ENCODE measurements at regions not wholly inside any gene's neighbourhood (a gene's known extent, or its start where the extent isn't known, plus 50 kb on each side); places are given as distances from the start of the nearest gene placed in this dataset.
A peak's percentile ranks its signal among the peaks of the same experiment; 100 is the strongest.

GRCh38 chr16:85256190-85256739 is 144.0 kb upstream of the CIBAR2 start:
- no peak for DNase-seq (ENCODE audit: low spot score)

GRCh38 chr16:85257483-85257882 is 145.2 kb upstream of the CIBAR2 start:
- DNase-seq (ENCODE audit: low spot score), result no peak

GRCh38 chr16:85258166-85258565 is 145.9 kb upstream of the CIBAR2 start:
- no peak for DNase-seq (ENCODE audit: low spot score)

GRCh38 chr16:85258629-85259028 is 146.4 kb upstream of the CIBAR2 start:
- DNase-seq (ENCODE audit: low spot score), result no peak

- no peak for DNase-seq (ENCODE audit: low spot score)
These were observed 147.0 kb upstream of the CIBAR2 start for GRCh38 chr16:85259115-85259831.

- DNase-seq (ENCODE audit: low spot score), result no peak
These were observed 147.5 kb upstream of the CIBAR2 start for GRCh38 chr16:85259832-85260167.

- no peak for DNase-seq (ENCODE audit: low spot score)
These were observed 148.9 kb upstream of the CIBAR2 start for GRCh38 chr16:85261204-85261603.

- no peak for DNase-seq (ENCODE audit: low spot score)
These were observed 149.6 kb upstream of the CIBAR2 start for GRCh38 chr16:85261657-85262557.

- no peak for DNase-seq (ENCODE audit: low spot score)
These were observed 150.4 kb upstream of the CIBAR2 start for GRCh38 chr16:85262558-85263238.

- no peak for DNase-seq (ENCODE audit: low spot score)
These were observed 150.9 kb upstream of the CIBAR2 start for GRCh38 chr16:85263239-85263585.

- no peak for DNase-seq (ENCODE audit: low spot score)
These were observed 152.5 kb upstream of the CIBAR2 start for GRCh38 chr16:85264752-85265151.

- DNase-seq (ENCODE audit: low spot score), result peak; percentile 51
These were observed 153.0 kb upstream of the CIBAR2 start for GRCh38 chr16:85265161-85265784.

GRCh38 chr16:85265810-85266209 is 153.5 kb upstream of the CIBAR2 start:
- DNase-seq (ENCODE audit: low spot score), result no peak

- DNase-seq (ENCODE audit: low spot score), result no peak
These were observed 154.6 kb upstream of the CIBAR2 start for GRCh38 chr16:85266857-85267256.

GRCh38 chr16:85267414-85267945 is 155.2 kb upstream of the CIBAR2 start:
- no peak for DNase-seq (ENCODE audit: low spot score)

GRCh38 chr16:85269165-85269564 is 156.9 kb upstream of the CIBAR2 start:
- peak; percentile 67 for DNase-seq (ENCODE audit: low spot score)

GRCh38 chr16:85270374-85270773 is 158.1 kb upstream of the CIBAR2 start:
- DNase-seq (ENCODE audit: low spot score), result no peak

- peak; percentile 29 for DNase-seq (ENCODE audit: low spot score)
These were observed 158.9 kb upstream of the CIBAR2 start for GRCh38 chr16:85271198-85271597.

GRCh38 chr16:85273293-85273692 is 161.0 kb upstream of the CIBAR2 start:
- no peak for DNase-seq (ENCODE audit: low spot score)

- no peak for DNase-seq (ENCODE audit: low spot score)
These were observed 162.2 kb upstream of the CIBAR2 start for GRCh38 chr16:85274501-85274900.

- no peak for DNase-seq (ENCODE audit: low spot score)
These were observed 162.7 kb upstream of the CIBAR2 start for GRCh38 chr16:85274924-85275323.
